SK-N-SH (cell line): ENCODE measurements at regions not wholly inside any gene's neighbourhood (a gene's known extent, or its start where the extent isn't known, plus 50 kb on each side); places are given as distances from the start of the nearest gene placed in this dataset.
"Not testable (repeated sequence)": the region's sequence is repeated elsewhere in the genome, so short reads cannot be mapped to it uniquely, and the experiment has no call there.

ENCODE experiments used
- CTCF ChIP-seq: fragments of 200-600 bp; sonication (generic); IDR thresholded peaks from 2 replicates; pipeline ENCODE4 v1.6.1; 2017; ENCODE audit warnings: antibody characterized with exemption, mild to moderate bottlenecking, moderate library complexity
- EZH2phosphoT487 ChIP-seq: fragments of 200-600 bp; sonication (generic); IDR thresholded peaks from 2 replicates; pipeline ENCODE4 v1.6.1; 2017; ENCODE audit warnings: low read depth, mixed run types, mild to moderate bottlenecking, antibody characterized with exemption, moderate library complexity, borderline replicate concordance
- FOSL2 ChIP-seq: IDR thresholded peaks from 2 replicates; pipeline ENCODE4 v1.4.0; 2012; ENCODE audit warnings: low read depth, mild to moderate bottlenecking, moderate library complexity, borderline replicate concordance

- TF ChIP-seq EZH2phosphoT487, CTCF, FOSL2: not testable (repeated sequence)
Observed at GRCh38 chrX:92105693-92106092, 326.5 kb downstream of the PCDH11X start.
